ENCODE measurements at regions not wholly inside any gene's neighbourhood (a gene's known extent, or its start where the extent isn't known, plus 50 kb on each side); places are given as distances from the start of the nearest gene placed in this dataset.

GRCh38 chrX:81367291-81367690 is 165.4 kb downstream of the SH3BGRL start:
- Histone ChIP-seq H3K4me3 (ENCODE audit: low read length) (no peak overlapping the region), H3K9me3 (replicated peaks; ENCODE audit: insufficient read depth, low read length) (no peaks in the 10 kb centered on the region), H3K79me2 (ENCODE audit: low read length) (no peaks in the 10 kb centered on the region), H3K4me1 (ENCODE audit: low read length) (no peaks in the 10 kb centered on the region), H3K4me2 (ENCODE audit: low read depth, low read length) (no peak overlapping the region), H3K27me3 (replicated peaks; ENCODE audit: insufficient read depth, low read length) (no peaks in the 10 kb centered on the region), H3K36me3 (replicated peaks; ENCODE audit: insufficient read depth, low read length) (no peaks in the 10 kb centered on the region), H3K9me2 (replicated peaks; ENCODE audit: insufficient read depth, low read length) (no peaks in the 10 kb centered on the region), H3K9ac (ENCODE audit: low read length) (no peak overlapping the region), H4K20me1 (ENCODE audit: insufficient read depth, low read length) (no peaks in the 10 kb centered on the region), H3F3A (ENCODE audit: insufficient read depth, low read length) (no peaks in the 10 kb centered on the region), H2AFZ (ENCODE audit: low read length) (no peak overlapping the region), H3K27ac (ENCODE audit: low read length) (no peak overlapping the region)
- DNase-seq, result no peak
- TF ChIP-seq EZH2 (optimal IDR thresholded peaks at IDR 0.05; ENCODE audit: low read depth, low read length), result no peak
- TF ChIP-seq CTCF (IDR thresholded peaks at IDR 0.05; ENCODE audit: low read length), result no peak
- no peak for TF ChIP-seq EZH2phosphoT487 (IDR thresholded peaks at IDR 0.05; ENCODE audit: low read length)

- DNase-seq, result peak; percentile 33
- no peaks in the 10 kb centered on the region for H3K36me3 ChIP-seq (replicated peaks; ENCODE audit: insufficient read depth, low read length)
- H3K4me2 ChIP-seq (ENCODE audit: low read depth, low read length), result no peak overlapping the region
- H2AFZ ChIP-seq (ENCODE audit: low read length), result no peak overlapping the region
- no peaks in the 10 kb centered on the region for H3K79me2 ChIP-seq (ENCODE audit: low read length)
- H3K27me3 ChIP-seq (replicated peaks; ENCODE audit: insufficient read depth, low read length), result no peaks in the 10 kb centered on the region
- no peaks in the 10 kb centered on the region for H3K9me2 ChIP-seq (replicated peaks; ENCODE audit: insufficient read depth, low read length)
- H3K9ac ChIP-seq (ENCODE audit: low read length), result no peak overlapping the region
- H3K4me3 ChIP-seq (ENCODE audit: low read length), result no peak overlapping the region
- H3K27ac ChIP-seq (ENCODE audit: low read length), result no peak overlapping the region
- H3K9me3 ChIP-seq (replicated peaks; ENCODE audit: insufficient read depth, low read length), result no peaks in the 10 kb centered on the region
- no peaks in the 10 kb centered on the region for H4K20me1 ChIP-seq (ENCODE audit: insufficient read depth, low read length)
- no peaks in the 10 kb centered on the region for H3K4me1 ChIP-seq (ENCODE audit: low read length)
- TF ChIP-seq CTCF (IDR thresholded peaks at IDR 0.05; ENCODE audit: low read length), result peak; percentile 60
- no peak for TF ChIP-seq EZH2phosphoT487 (IDR thresholded peaks at IDR 0.05; ENCODE audit: low read length)
- no peaks in the 10 kb centered on the region for H3F3A ChIP-seq (ENCODE audit: insufficient read depth, low read length)
These were observed 175.4 kb downstream of the SH3BGRL start for GRCh38 chrX:81377329-81377728.

- Histone ChIP-seq H3K36me3 (replicated peaks; ENCODE audit: insufficient read depth, low read length) (no peaks in the 10 kb centered on the region), H3K9me2 (replicated peaks; ENCODE audit: insufficient read depth, low read length) (no peaks in the 10 kb centered on the region), H3K27me3 (replicated peaks; ENCODE audit: insufficient read depth, low read length) (no peaks in the 10 kb centered on the region), H3K9ac (ENCODE audit: low read length) (no peak overlapping the region), H2AFZ (ENCODE audit: low read length) (no peak overlapping the region), H4K20me1 (ENCODE audit: insufficient read depth, low read length) (no peaks in the 10 kb centered on the region), H3K9me3 (replicated peaks; ENCODE audit: insufficient read depth, low read length) (no peaks in the 10 kb centered on the region), H3K4me3 (ENCODE audit: low read length) (no peak overlapping the region), H3K79me2 (ENCODE audit: low read length) (no peaks in the 10 kb centered on the region), H3F3A (ENCODE audit: insufficient read depth, low read length) (no peaks in the 10 kb centered on the region), H3K27ac (ENCODE audit: low read length) (no peak overlapping the region), H3K4me2 (ENCODE audit: low read depth, low read length) (no peak overlapping the region), H3K4me1 (ENCODE audit: low read length) (no peaks in the 10 kb centered on the region)
- DNase-seq, result no peak
- TF ChIP-seq EZH2 (optimal IDR thresholded peaks at IDR 0.05; ENCODE audit: low read depth, low read length), result no peak
- TF ChIP-seq EZH2phosphoT487 (IDR thresholded peaks at IDR 0.05; ENCODE audit: low read length), result no peak
- no peak for TF ChIP-seq CTCF (IDR thresholded peaks at IDR 0.05; ENCODE audit: low read length)
These were observed 176.7 kb downstream of the SH3BGRL start for GRCh38 chrX:81378560-81378959.

Data from MM.1S (cell line).